Gastroesophageal sphincter (tissue), 4 donors: ENCODE measurements at regions not wholly inside any gene's neighbourhood (a gene's known extent, or its start where the extent isn't known, plus 50 kb on each side); places are given as distances from the start of the nearest gene placed in this dataset.
"Not testable (repeated sequence)": the region's sequence is repeated elsewhere in the genome, so short reads cannot be mapped to it uniquely, and the experiment has no call there.

Source experiments
- ATAC-seq: fragments of 150-250 bp; one replicate; pipeline ENCODE4 v1.9.1; 2016; ENCODE audit warnings: mild to moderate bottlenecking, moderate library complexity
- H3K27ac ChIP-seq, 4 donors: fragments of 200-600 bp; sonication (generic) in 3 of 4; 1 replicate in 3 of 4; 2 replicates in 1 of 4; pipeline ENCODE4 v1.5.1; 2016 to 2019
- H3K27me3 ChIP-seq: fragments of 200-600 bp; sonication (generic); one replicate; pipeline ENCODE4 v1.5.1; 2019
- H3K36me3 ChIP-seq, 2 donors: fragments of 200-600 bp; sonication (generic); one replicate each; pipeline ENCODE4 v1.5.1; 2019; ENCODE audit warnings: control low read depth in 1 of 2
- H3K4me1 ChIP-seq, 3 donors: fragments of 200-600 bp; sonication (generic); 1 replicate in 2 of 3; 2 replicates in 1 of 3; pipeline ENCODE4 v1.5.1; 2016 to 2019; ENCODE audit warnings: control low read depth in 2 of 3
- H3K4me3 ChIP-seq, 2 donors: fragments of 200-600 bp; sonication (generic); one replicate each; pipeline ENCODE4 v1.5.1; 2019; ENCODE audit warnings: mild to moderate bottlenecking in 1 of 2, moderate library complexity in 1 of 2
- H3K9me3 ChIP-seq, 3 donors: fragments of 200-600 bp; sonication (generic); one replicate each; pipeline ENCODE4 v1.5.1; 2017 to 2019; ENCODE audit warnings: control low read depth in 2 of 3
- EP300 ChIP-seq: sonication (generic); formaldehyde crosslinking; IDR thresholded peaks from one replicate; pipeline ENCODE4 v1.6.1; 2017; ENCODE audit warnings: antibody characterized with exemption, mild to moderate bottlenecking
- POLR2A ChIP-seq, 2 donors: fragments of 450-650 bp; IDR thresholded peaks; one replicate each; pipeline ENCODE4 v1.6.1; 2017; ENCODE audit warnings: antibody characterized with exemption in 2 of 2, mild to moderate bottlenecking in 2 of 2, moderate library complexity in 1 of 2
- POLR2AphosphoS5 ChIP-seq: sonication (generic); formaldehyde crosslinking; IDR thresholded peaks from one replicate; pipeline ENCODE4 v1.6.1; 2017; ENCODE audit warnings: antibody characterized with exemption
- WGBS, 2 donors: methylation state at CpG; one replicate each; pipeline ENCODE4 v1.1.5; 2018; ENCODE audit warnings: low coverage in 1 of 2; 5-methylcytosine and 5-hydroxymethylcytosine counted together
- TF ChIP-seq, protein P1 (sequence below), 4 experiments: fragments of 200-600 bp in 2 of 4; fragments of 450-650 bp in 2 of 4; sonication (generic) in 1 of 4; IDR thresholded peaks; one replicate each; pipeline ENCODE4 v1.5.1; 2017 to 2019; ENCODE audit warnings: antibody characterized with exemption in 4 of 4, mild to moderate bottlenecking in 2 of 4, moderate library complexity in 2 of 4

DNA sequence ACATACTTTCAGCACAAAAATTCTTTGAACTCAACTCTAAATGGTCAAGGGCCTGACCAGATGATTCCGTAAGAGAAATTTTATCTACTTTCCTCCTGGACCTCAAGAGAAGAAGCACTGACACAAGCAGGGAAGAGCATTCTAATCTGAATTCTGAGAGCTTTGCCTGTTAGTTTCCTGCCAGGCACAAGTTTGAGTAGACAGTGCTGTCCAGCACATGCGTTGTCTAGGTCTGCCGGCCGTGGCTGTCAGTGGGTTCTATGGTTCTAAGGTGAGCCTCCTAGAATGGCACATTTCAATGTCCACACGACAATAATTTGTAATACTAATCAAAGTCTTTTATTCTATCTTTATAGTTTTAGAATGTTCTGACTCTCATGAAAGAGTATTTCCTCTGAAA lies 91.9 kb downstream of the RFPL4B start:
- H3K4me3 ChIP-seq: no peak overlapping the region
- 75 to 78% methylated on average over 4 to 5 of the region's 5 CpGs for WGBS, 2 donors
- no peak overlapping the region for H3K27ac ChIP-seq
- no peaks in the 10 kb centered on the region for H3K27me3 ChIP-seq
- no peaks in the 10 kb centered on the region for H3K9me3 ChIP-seq
- no peaks in the 10 kb centered on the region for H3K36me3 ChIP-seq
- no peak for TF ChIP-seq POLR2AphosphoS5
- TF ChIP-seq EP300: no peak
- TF ChIP-seq, protein P1, sequence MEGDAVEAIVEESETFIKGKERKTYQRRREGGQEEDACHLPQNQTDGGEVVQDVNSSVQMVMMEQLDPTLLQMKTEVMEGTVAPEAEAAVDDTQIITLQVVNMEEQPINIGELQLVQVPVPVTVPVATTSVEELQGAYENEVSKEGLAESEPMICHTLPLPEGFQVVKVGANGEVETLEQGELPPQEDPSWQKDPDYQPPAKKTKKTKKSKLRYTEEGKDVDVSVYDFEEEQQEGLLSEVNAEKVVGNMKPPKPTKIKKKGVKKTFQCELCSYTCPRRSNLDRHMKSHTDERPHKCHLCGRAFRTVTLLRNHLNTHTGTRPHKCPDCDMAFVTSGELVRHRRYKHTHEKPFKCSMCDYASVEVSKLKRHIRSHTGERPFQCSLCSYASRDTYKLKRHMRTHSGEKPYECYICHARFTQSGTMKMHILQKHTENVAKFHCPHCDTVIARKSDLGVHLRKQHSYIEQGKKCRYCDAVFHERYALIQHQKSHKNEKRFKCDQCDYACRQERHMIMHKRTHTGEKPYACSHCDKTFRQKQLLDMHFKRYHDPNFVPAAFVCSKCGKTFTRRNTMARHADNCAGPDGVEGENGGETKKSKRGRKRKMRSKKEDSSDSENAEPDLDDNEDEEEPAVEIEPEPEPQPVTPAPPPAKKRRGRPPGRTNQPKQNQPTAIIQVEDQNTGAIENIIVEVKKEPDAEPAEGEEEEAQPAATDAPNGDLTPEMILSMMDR (IDR thresholded peaks at IDR 0.05): no peak
- no peak for TF ChIP-seq POLR2A (IDR thresholded peaks at IDR 0.05)
- H3K4me1 ChIP-seq: peaks cover 0 to 14% (median 0%) of the 10 kb centered on the region in 3 donors
- no peak for ATAC-seq

DNA sequence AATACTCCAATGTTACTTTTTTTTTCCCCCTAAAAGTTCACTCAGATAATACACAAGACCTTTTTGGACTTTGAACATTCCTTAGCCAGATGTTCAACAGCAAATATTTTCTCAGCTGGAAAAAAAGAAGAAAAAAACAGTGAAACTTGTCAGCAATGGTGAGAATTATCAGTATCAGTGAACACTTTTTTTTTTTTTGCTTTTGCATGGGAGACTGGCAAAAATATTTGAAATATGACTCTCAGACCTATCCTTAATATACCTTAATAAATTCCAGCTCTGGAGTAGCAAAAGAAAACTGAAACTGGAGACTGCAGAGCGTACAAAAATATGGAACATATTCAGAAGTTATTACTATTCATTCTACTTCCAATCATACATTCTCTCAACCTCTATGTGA lies 92.3 kb downstream of the RFPL4B start:
- Histone ChIP-seq H3K36me3 (no peaks in the 10 kb centered on the region), H3K4me3 (no peak overlapping the region), H3K4me1 (peaks cover 0 to 14% (median 0%) of the 10 kb centered on the region in 3 donors), H3K27me3 (no peaks in the 10 kb centered on the region), H3K27ac (no peak overlapping the region), H3K9me3 (no peaks in the 10 kb centered on the region)
- TF ChIP-seq, protein P1 (IDR thresholded peaks at IDR 0.05): no peak
- TF ChIP-seq POLR2AphosphoS5 (no peak), EP300 (no peak), POLR2A (IDR thresholded peaks at IDR 0.05) (no peak)
- ATAC-seq: no peak
- WGBS, 2 donors: 77 to 86% methylated on average over 1 of the region's 1 CpG

DNA sequence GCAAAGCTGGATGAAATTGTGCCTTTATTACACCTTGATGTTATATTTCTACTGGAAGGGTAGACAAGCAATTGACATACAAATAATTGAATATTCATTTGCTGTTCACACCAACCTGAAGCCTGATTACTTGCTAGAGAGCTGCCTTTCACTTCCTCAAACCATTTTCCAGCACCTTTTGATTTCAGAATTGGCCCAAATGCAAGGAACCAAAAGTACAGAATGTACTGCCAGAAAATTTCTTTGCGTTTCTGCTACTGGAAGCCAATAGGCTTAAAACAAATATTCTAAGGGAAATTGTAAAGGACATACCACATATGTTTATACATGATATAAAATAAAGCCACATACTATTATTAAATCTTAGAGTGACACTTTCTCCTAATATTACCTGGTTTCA lies 94.5 kb downstream of the RFPL4B start:
- Histone ChIP-seq H3K27ac (no peak overlapping the region), H3K36me3 (no peaks in the 10 kb centered on the region), H3K27me3 (no peaks in the 10 kb centered on the region), H3K9me3 (no peaks in the 10 kb centered on the region), H3K4me3 (no peak overlapping the region), H3K4me1 (peaks cover 0 to 14% (median 0%) of the 10 kb centered on the region in 3 donors)
- ATAC-seq: no peak
- TF ChIP-seq POLR2AphosphoS5 (no peak), EP300 (no peak)
- TF ChIP-seq, protein P1 (IDR thresholded peaks at IDR 0.05): no peak
- 40 to 62% methylated on average over 1 of the region's 1 CpG for WGBS, 2 donors

DNA sequence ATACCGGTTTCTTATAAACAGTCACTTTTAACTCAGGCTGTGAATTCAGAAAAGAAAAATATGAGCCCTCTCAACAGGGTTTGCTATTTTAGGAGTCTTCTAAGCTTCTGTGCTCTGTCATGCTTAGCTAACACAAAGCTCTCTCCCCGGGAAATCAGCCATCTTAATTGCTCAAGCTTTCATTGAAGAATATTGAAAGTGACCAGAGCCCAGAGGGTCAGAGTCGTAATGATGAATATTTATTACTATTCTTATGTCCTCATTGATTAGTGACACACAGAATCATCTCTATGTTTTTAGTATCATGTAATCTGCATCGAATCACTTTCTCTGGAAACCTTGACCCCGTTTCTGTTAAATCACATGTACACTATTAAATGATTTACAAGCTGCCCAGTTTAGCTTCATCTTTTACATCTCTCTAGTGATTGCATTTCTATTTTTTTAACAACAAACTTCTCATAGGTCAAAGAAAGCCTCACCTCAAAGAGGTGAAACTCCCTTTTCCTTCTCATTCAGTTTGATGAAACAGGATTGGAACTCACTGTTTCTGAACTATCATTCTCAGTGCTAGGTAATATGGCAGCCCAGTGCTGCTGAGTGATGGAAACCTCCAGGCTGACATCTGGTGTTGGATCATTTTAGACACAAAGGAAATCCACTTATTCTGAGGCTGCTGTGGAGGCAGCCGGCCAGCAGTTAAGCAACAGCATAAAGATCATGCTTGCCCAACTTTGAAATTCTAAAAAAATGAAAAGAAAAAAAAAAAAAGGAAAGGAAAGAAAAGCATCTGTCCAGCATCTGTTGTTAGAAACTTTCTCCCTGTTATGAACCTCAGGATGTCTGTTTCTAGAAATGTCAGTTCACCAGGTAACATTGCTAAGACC lies 96.3 kb downstream of the RFPL4B start:
- TF ChIP-seq, protein P1 (IDR thresholded peaks at IDR 0.05): no peak
- peak; percentile 45 for TF ChIP-seq POLR2AphosphoS5
- 46 to 82% methylated on average over 5 to 6 of the region's 6 CpGs for WGBS, 2 donors
- Histone ChIP-seq H3K27me3 (no peaks in the 10 kb centered on the region), H3K36me3 (no peaks in the 10 kb centered on the region), H3K27ac (peak overlapping the region in 2 of 4 donors; percentile 28 to 56), H3K4me1 (peaks cover 0 to 14% (median 0%) of the 10 kb centered on the region in 3 donors), H3K9me3 (no peaks in the 10 kb centered on the region), H3K4me3 (no peak overlapping the region)
- ATAC-seq: peak; percentile 80

DNA sequence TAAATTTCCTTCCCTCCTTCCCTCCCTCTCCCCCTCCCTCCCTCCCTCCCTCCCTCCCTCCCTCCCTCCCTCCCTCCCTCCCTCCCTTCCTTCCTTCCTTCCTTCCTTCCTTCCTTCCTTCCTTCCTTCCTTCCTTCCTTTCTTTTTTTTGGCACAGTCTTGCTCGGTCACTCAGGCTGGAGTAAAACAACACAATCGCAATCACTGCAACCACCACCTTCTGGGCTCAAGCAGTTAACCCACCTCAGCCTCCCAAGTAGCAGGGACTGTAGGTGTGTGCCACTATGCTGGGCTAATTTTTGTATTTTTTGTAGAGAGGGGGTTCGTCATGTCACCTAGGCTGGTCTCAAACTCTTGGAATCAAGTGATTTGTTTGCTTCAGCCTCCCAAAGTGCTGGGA lies 101.7 kb downstream of the RFPL4B start:
- H3K4me3 ChIP-seq, H3K36me3 ChIP-seq, ATAC-seq, H3K27ac ChIP-seq, H3K4me1 ChIP-seq, H3K27me3 ChIP-seq: not testable (repeated sequence)
- peaks cover 0 to 14% (median 0%) of the 10 kb centered on the region in 3 donors for H3K9me3 ChIP-seq
- 88% methylated on average over 2 of the region's 3 CpGs; no CpG with 5 or more reads in 1 of the 2 donors for WGBS, 2 donors
